ENCODE measurements at regions not wholly inside any gene's neighbourhood (a gene's known extent, or its start where the extent isn't known, plus 50 kb on each side); places are given as distances from the start of the nearest gene placed in this dataset.
"Not testable (repeated sequence)": the region's sequence is repeated elsewhere in the genome, so short reads cannot be mapped to it uniquely, and the experiment has no call there.

DNA sequence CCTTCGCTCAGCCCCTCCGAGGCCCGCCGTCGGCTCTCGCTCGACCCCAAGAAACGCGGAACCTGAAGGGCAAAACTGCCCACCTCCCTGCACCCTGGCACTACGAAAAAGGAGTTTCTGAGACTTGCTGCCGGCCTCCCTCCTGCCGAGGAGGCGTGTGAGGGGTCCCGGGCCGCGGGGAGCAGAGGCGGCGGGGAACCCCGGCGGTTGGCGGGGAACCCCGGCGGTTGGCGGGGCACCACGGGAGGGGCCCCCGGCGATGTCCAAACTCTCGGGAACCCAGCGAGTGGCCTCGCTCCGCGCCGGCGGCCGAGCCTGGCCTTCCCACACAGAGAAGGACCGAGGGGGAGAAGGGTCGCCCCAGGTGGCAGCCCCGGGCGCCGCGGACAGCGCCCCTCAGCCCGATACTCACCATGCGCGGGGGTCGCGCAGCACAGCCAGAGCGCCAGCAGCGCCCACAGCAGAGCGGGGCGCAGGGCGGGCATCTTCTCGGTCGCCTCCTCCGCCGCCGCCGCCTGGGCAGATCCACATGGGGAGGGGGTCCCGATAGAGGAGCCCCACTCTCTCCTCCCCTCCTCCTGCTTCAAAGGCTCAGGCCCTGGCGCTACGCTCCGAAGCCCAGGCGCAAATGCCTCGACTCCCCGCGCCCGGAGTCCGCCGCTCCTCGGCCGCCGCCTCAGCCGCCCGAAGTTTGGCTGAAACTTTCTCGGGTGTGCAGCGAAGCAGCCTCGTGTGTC lies 69.4 kb upstream of the NUDT4B start:
- DNase-seq (ENCODE audit: low read depth) = peak; percentile 13

DNA sequence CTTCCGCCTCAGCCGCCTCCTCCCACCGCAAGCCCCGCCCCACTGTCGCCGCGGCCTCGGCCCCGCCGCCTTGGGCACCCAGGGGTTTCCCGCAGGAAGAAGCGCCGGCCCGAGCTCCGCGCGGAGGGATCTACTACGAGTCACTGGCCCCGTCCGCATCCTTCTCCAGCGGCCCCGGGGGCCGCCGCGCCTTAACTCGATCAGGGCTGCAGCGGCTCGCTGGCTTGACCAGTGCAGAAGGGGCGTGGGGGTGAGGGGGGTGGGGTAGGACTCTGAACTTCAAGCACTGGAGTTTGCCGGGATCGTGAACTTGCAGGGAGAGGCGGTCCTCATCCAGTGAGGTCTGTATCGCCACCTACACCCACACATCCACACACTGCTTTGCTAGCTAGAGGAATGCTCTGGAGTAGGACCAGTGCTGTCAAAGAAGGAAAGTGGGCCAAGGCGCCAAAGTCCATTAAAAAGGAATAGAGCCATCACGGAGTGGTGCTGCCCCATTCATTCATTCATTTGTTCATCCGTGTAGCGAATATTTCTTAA lies 68.7 kb upstream of the NUDT4B start:
- DNase-seq (ENCODE audit: low read depth) = not testable (repeated sequence)

DNA sequence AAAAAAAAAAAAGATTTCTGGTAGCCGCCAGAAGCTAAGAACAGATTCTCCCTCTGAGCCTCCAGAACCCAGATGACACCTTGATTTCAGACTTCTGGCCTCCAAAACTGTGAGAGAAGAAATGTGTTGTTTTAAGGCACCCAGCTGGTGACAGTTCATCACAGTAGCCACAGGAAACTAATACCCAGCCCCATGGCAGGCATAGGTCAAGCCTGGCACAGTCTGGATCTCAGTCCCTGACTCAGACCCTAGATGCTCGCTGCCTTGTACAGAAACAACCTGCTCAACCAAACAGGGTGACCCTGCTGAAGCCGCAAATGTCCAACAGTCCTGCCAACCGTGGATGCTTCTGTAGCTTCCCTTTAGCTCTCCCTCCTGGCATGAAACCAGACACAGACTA lies 61.8 kb upstream of the NUDT4B start:
- DNase-seq (ENCODE audit: low read depth) = not testable (repeated sequence)

DNA sequence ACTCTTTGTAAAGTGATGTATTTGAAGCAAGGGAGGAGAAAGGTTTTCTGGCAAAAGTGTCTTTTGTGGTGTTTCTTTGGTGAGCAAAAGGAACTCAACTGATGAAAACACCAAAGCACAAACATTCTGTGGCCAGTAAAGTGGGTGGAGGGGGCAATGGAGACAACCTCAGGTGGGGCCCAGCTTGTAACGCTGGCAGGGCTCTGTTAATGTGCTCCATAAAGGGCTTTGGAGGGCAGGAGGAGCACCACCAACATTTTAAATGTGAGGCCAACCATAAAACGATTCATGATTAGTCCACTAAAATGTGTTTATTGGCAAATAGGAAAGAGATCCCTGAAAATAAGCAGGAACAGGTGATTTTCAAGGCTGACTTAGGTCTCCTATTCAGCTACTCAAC lies 61.2 kb upstream of the NUDT4B start:
- not testable (repeated sequence) for DNase-seq (ENCODE audit: low read depth)

Measured in stimulated activated CD8-positive, alpha-beta memory T cell treated with anti-CD3 and anti-CD28 coated beads, Interleukin-4, amount 100 ng/mL, for 24 hours (primary cell).